ENCODE measurements at regions not wholly inside any gene's neighbourhood (a gene's known extent, or its start where the extent isn't known, plus 50 kb on each side); places are given as distances from the start of the nearest gene placed in this dataset.

GRCh38 chr18:47422524-47422923 is 171.1 kb upstream of the SKOR2 start:
- no peak for TF ChIP-seq CTCF (IDR thresholded peaks at IDR 0.05)
- no peak for TF ChIP-seq EP300 (IDR thresholded peaks at IDR 0.05)
